ENCODE measurements at regions not wholly inside any gene's neighbourhood (a gene's known extent, or its start where the extent isn't known, plus 50 kb on each side); places are given as distances from the start of the nearest gene placed in this dataset.
"Not testable (repeated sequence)": the region's sequence is repeated elsewhere in the genome, so short reads cannot be mapped to it uniquely, and the experiment has no call there.

GRCh38 chr4:1553365-1553764 is 130.7 kb downstream of the FAM53A start:
- no peak overlapping the region for H3K4me3 ChIP-seq
- TF ChIP-seq Cebpa-rat (IDR thresholded peaks at IDR 0.05): no peak
- no peaks in the 10 kb centered on the region for H3K36me3 ChIP-seq
- H3K4me1 ChIP-seq: peaks cover 11% of the 10 kb centered on the region
- H3K9me3 ChIP-seq: no peaks in the 10 kb centered on the region
- no peaks in the 10 kb centered on the region; the same call in 1 of the 2 replicates for H4K20me1 ChIP-seq
- no peak overlapping the region for H3K4me2 ChIP-seq
- peaks cover 13% of the 10 kb centered on the region for H3K27me3 ChIP-seq
- H3K9ac ChIP-seq: no peak overlapping the region
- H3K27ac ChIP-seq: no peak overlapping the region

- no peaks in the 10 kb centered on the region; the same call in 1 of the 2 replicates for H4K20me1 ChIP-seq
- H3K27ac ChIP-seq: no peak overlapping the region
- H3K4me2 ChIP-seq: no peak overlapping the region
- no peaks in the 10 kb centered on the region for H3K36me3 ChIP-seq
- no peak overlapping the region for H3K9ac ChIP-seq
- TF ChIP-seq Cebpa-rat (IDR thresholded peaks at IDR 0.05): no peak
- peaks cover 16% of the 10 kb centered on the region for H3K27me3 ChIP-seq
- H3K4me3 ChIP-seq: no peak overlapping the region
- peaks cover 11% of the 10 kb centered on the region for H3K4me1 ChIP-seq
- H3K9me3 ChIP-seq: no peaks in the 10 kb centered on the region
Observed at GRCh38 chr4:1552451-1552850, 131.7 kb downstream of the FAM53A start.

GRCh38 chr4:1551211-1551610 is 132.9 kb downstream of the FAM53A start:
- TF ChIP-seq Cebpa-rat (IDR thresholded peaks at IDR 0.05): no peak
- Histone ChIP-seq H3K9ac (no peak overlapping the region), H3K27ac (no peak overlapping the region), H3K27me3 (peaks cover 13% of the 10 kb centered on the region), H3K9me3 (no peaks in the 10 kb centered on the region), H3K4me3 (no peak overlapping the region), H3K4me1 (peaks cover 3% of the 10 kb centered on the region), H3K36me3 (no peaks in the 10 kb centered on the region), H4K20me1 (no peaks in the 10 kb centered on the region; the same call in 1 of the 2 replicates), H3K4me2 (no peak overlapping the region)

- no peaks in the 10 kb centered on the region for H3K9me3 ChIP-seq
- peaks cover 11% of the 10 kb centered on the region for H3K27me3 ChIP-seq
- no peak overlapping the region for H3K9ac ChIP-seq
- H3K36me3 ChIP-seq: no peaks in the 10 kb centered on the region
- no peak overlapping the region for H3K4me3 ChIP-seq
- H4K20me1 ChIP-seq: no peaks in the 10 kb centered on the region; the same call in 1 of the 2 replicates
- H3K4me1 ChIP-seq: no peaks in the 10 kb centered on the region
- no peak for TF ChIP-seq Cebpa-rat (IDR thresholded peaks at IDR 0.05)
- no peak overlapping the region for H3K4me2 ChIP-seq
- H3K27ac ChIP-seq: no peak overlapping the region
Observed at GRCh38 chr4:1550122-1551070, 133.7 kb downstream of the FAM53A start.

GRCh38 chr4:1549638-1550035 is 134.5 kb downstream of the FAM53A start:
- H3K9ac ChIP-seq: no peak overlapping the region
- H4K20me1 ChIP-seq: no peaks in the 10 kb centered on the region; the same call in 1 of the 2 replicates
- H3K36me3 ChIP-seq: no peaks in the 10 kb centered on the region
- no peak overlapping the region for H3K27ac ChIP-seq
- peaks cover 6% of the 10 kb centered on the region; the same call in 1 of the 2 replicates for H3K4me1 ChIP-seq
- no peak overlapping the region for H3K4me2 ChIP-seq
- H3K4me3 ChIP-seq: no peak overlapping the region
- no peaks in the 10 kb centered on the region for H3K9me3 ChIP-seq
- TF ChIP-seq Cebpa-rat (IDR thresholded peaks at IDR 0.05): no peak
- peaks cover 11% of the 10 kb centered on the region for H3K27me3 ChIP-seq

GRCh38 chr4:1548827-1549637 is 135.1 kb downstream of the FAM53A start:
- H3K4me2 ChIP-seq: peak overlapping the region; percentile 19; the same call in 1 of the 2 replicates
- H3K36me3 ChIP-seq, H3K4me3 ChIP-seq: not testable (repeated sequence)

GRCh38 chr4:1547856-1548826 is 136.0 kb downstream of the FAM53A start:
- peaks cover 16% of the 10 kb centered on the region for H3K4me1 ChIP-seq
- no peak for TF ChIP-seq Cebpa-rat (IDR thresholded peaks at IDR 0.05)
- H3K4me3 ChIP-seq: no peak overlapping the region
- no peaks in the 10 kb centered on the region for H3K36me3 ChIP-seq
- no peak overlapping the region for H3K9ac ChIP-seq
- H3K27me3 ChIP-seq: peaks cover 11% of the 10 kb centered on the region
- no peaks in the 10 kb centered on the region; the same call in 1 of the 2 replicates for H4K20me1 ChIP-seq
- no peaks in the 10 kb centered on the region for H3K9me3 ChIP-seq
- H3K4me2 ChIP-seq: 0 out of 2 replicates have a peak overlapping the region, but pooled peaks have one; percentile 19
- H3K27ac ChIP-seq: no peak overlapping the region

More at GRCh38 chr4:1548827-1549637, 135.1 kb downstream of the FAM53A start:
- not testable (repeated sequence) for H4K20me1 ChIP-seq, H3K27ac ChIP-seq, H3K4me1 ChIP-seq, H3K9me3 ChIP-seq, H3K9ac ChIP-seq
- peaks cover 11% of the 10 kb centered on the region for H3K27me3 ChIP-seq

- H3K27ac ChIP-seq: no peak overlapping the region
- no peak overlapping the region for H3K9ac ChIP-seq
- no peaks in the 10 kb centered on the region for H3K36me3 ChIP-seq
- no peak overlapping the region for H3K4me2 ChIP-seq
- H3K4me3 ChIP-seq: no peak overlapping the region
- H3K9me3 ChIP-seq: no peaks in the 10 kb centered on the region
- TF ChIP-seq Cebpa-rat (IDR thresholded peaks at IDR 0.05): no peak
- H4K20me1 ChIP-seq: no peaks in the 10 kb centered on the region; the same call in 1 of the 2 replicates
- H3K4me1 ChIP-seq: peaks cover 21% of the 10 kb centered on the region
- H3K27me3 ChIP-seq: peaks cover 11% of the 10 kb centered on the region
Observed at GRCh38 chr4:1547131-1547855, 136.8 kb downstream of the FAM53A start.

Data from BLaER1 (cell line).